GM12878 (cell line): ENCODE measurements at regions not wholly inside any gene's neighbourhood (a gene's known extent, or its start where the extent isn't known, plus 50 kb on each side); places are given as distances from the start of the nearest gene placed in this dataset.

Source experiments
- ATAC-seq: fragments of 200-7000 bp; cut with Tn5 transposase; 3 replicates; pipeline ENCODE4 v1.9.1; 2020; ENCODE audit warnings: mild to moderate bottlenecking, moderate library complexity
- BruUV-seq: library from RNA; stranded (reverse); fragments of 400-500 nt; replicated peaks from 2 replicates; lab custom pipeline; 2021; lab: Mats Ljungman, UMichigan
- CTCF ChIA-PET: fragments of 300-600 bp; sonication (Branson Sonifier 250); formaldehyde crosslinking; extraction: SDS; loops from one replicate; lab custom pipeline; 2021; ENCODE audit warnings: inconsistent platforms; lab: Yijun Ruan, JAX
- POLR2A ChIA-PET: fragments of 350-600 bp; formaldehyde crosslinking; extraction: SDS; loops from one replicate; lab custom pipeline; 2021; ENCODE audit warnings: inconsistent platforms; lab: Charles Lee
- RAD21 ChIA-PET: fragments of 300-600 bp; sonication (Branson Sonifier 250); formaldehyde crosslinking; loops from one replicate; lab custom pipeline; 2023; ENCODE audit warnings: antibody characterized with exemption; ENCODE audit not compliant: unreplicated experiment; lab: Charles Lee
- SMC1A ChIA-PET: fragments of 300-600 bp; sonication (Branson Sonifier 250); formaldehyde crosslinking; loops from one replicate; lab custom pipeline; 2023; ENCODE audit not compliant: unreplicated experiment, uncharacterized antibody; lab: Charles Lee
- DNase-seq: peaks from one replicate; pipeline ENCODE4 v3.0.0-alpha.2; 2011; ENCODE audit warnings: low read depth, low spot score
- FAIRE-seq: peaks from 3 replicates; lab custom pipeline; 2011; peaks lifted over from hg19 to GRCh38; lab: Jason Lieb, UNC
- H2AFZ ChIP-seq: 2 replicates; pipeline ENCODE4 v1.6.0; 2011; ENCODE audit warnings: low read depth, low read length, control low read depth; ENCODE audit not compliant: control insufficient read depth
- H3K27ac ChIP-seq: 2 replicates; pipeline ENCODE4 v1.5.1; 2011; ENCODE audit warnings: control low read depth; ENCODE audit not compliant: control insufficient read depth, insufficient read depth
- H3K27me3 ChIP-seq, 2 experiments: replicated peaks in 1 of 2; 2 replicates each; pipeline versions ENCODE4 v1.6.0 to v1.6.1; 2011; ENCODE audit warnings: low read length in 1 of 2; ENCODE audit not compliant: control insufficient read depth in 2 of 2, insufficient read depth in 2 of 2
- H3K36me3 ChIP-seq, 2 experiments: 2 replicates each; pipeline ENCODE4 v1.5.1; 2011; ENCODE audit warnings: low read length in 1 of 2; ENCODE audit not compliant: control insufficient read depth in 2 of 2, insufficient read depth in 2 of 2
- H3K4me1 ChIP-seq: 2 replicates; pipeline ENCODE4 v1.6.1; 2011; ENCODE audit warnings: mild to moderate bottlenecking, low read length, moderate library complexity, mixed read lengths; ENCODE audit not compliant: control insufficient read depth, insufficient read depth
- H3K4me2 ChIP-seq: 2 replicates; pipeline ENCODE4 v1.6.0; 2011; ENCODE audit warnings: control low read depth; ENCODE audit not compliant: control insufficient read depth, insufficient read depth
- H3K4me3 ChIP-seq: fragments of 200-600 bp; sonication (generic); 2 replicates; pipeline ENCODE4 v1.5.1; 2016
- H3K79me2 ChIP-seq: 2 replicates; pipeline ENCODE4 v1.6.0; 2011; ENCODE audit warnings: low read length; ENCODE audit not compliant: control insufficient read depth, insufficient read depth
- H3K9ac ChIP-seq: 2 replicates; pipeline ENCODE4 v1.8.0; 2011; ENCODE audit warnings: low read length, control low read depth, mixed read lengths; ENCODE audit not compliant: control insufficient read depth, insufficient read depth
- H3K9me3 ChIP-seq: replicated peaks from 3 replicates; pipeline ENCODE4 v1.5.1; 2011; ENCODE audit warnings: mild to moderate bottlenecking, low read length; ENCODE audit not compliant: control insufficient read depth, insufficient read depth
- H4K20me1 ChIP-seq: 2 replicates; pipeline ENCODE4 v1.6.0; 2011; ENCODE audit not compliant: control insufficient read depth, insufficient read depth
- BRCA1 ChIP-seq: IDR thresholded peaks from 2 replicates; pipeline ENCODE4 v1.6.1; 2011; ENCODE audit warnings: low read depth, low read length, improper control_type of control experiment
- CBFB ChIP-seq: IDR thresholded peaks from 2 replicates; pipeline ENCODE4 v1.6.1; 2016; ENCODE audit warnings: antibody characterized with exemption, low read depth
- EGR1 ChIP-seq, 2 experiments: IDR thresholded peaks; 1 replicate in 1 of 2; 2 replicates in 1 of 2; pipeline ENCODE4 v1.6.1; 2011 to 2012; ENCODE audit warnings: low read depth in 2 of 2, low read length in 2 of 2, borderline replicate concordance in 1 of 2, mild to moderate bottlenecking in 1 of 2, moderate library complexity in 1 of 2
- MTA2 ChIP-seq: fragments of 450-650 bp; IDR thresholded peaks from 2 replicates; pipeline ENCODE4 v1.6.1; 2016; ENCODE audit warnings: low read depth, mild to moderate bottlenecking, moderate library complexity
- RAD21 ChIP-seq: IDR thresholded peaks from 2 replicates; pipeline ENCODE4 v1.6.1; 2011; ENCODE audit warnings: mild to moderate bottlenecking, low read depth, low read length, moderate library complexity; ENCODE audit not compliant: insufficient read depth
- SIX5 ChIP-seq: IDR thresholded peaks from 2 replicates; pipeline ENCODE4 v1.6.1; 2011; ENCODE audit warnings: mild to moderate bottlenecking, low read depth, low read length, moderate library complexity; ENCODE audit not compliant: severe bottlenecking
- WGBS: methylation state at CpG from one replicate; pipeline ENCODE4 v1.1.6; 2016; ENCODE audit warnings: low lambda C conversion rate; ENCODE audit not compliant: insufficient replicate concordance, insufficient coverage; ENCODE audit errors: missing lambda C conversion rate; 5-methylcytosine and 5-hydroxymethylcytosine counted together
- in situ Hi-C: fragments of 300-500 bp; cut with MboI; formaldehyde crosslinking; loops from 9 replicates; pipeline ENCODE4 v1.14.3; 2018; ENCODE audit warnings: mixed read lengths
- intact Hi-C: fragments of 100-400 bp; cut with micrococcal nuclease; formaldehyde crosslinking; loops from one replicate; pipeline ENCODE4 v1.14.2; 2022; ENCODE audit not compliant: unreplicated experiment
- TF ChIP-seq, protein P1 (sequence below): IDR thresholded peaks from 2 replicates; pipeline ENCODE4 v1.6.1; 2011; ENCODE audit warnings: low read depth, mild to moderate bottlenecking, low read length, moderate library complexity, borderline replicate concordance; ENCODE audit errors: extremely low read depth
- TF ChIP-seq, protein P2 (sequence below): IDR thresholded peaks from 2 replicates; pipeline ENCODE4 v1.6.1; 2012; ENCODE audit warnings: improper control_type of control experiment, low read depth, low read length; ENCODE audit not compliant: insufficient replicate concordance
- TF ChIP-seq, protein P3 (sequence below): fragments of 450-650 bp; IDR thresholded peaks from 2 replicates; pipeline ENCODE4 v1.6.1; 2018; ENCODE audit warnings: mild to moderate bottlenecking, low read depth, moderate library complexity; ENCODE audit not compliant: partially characterized antibody

DNA sequence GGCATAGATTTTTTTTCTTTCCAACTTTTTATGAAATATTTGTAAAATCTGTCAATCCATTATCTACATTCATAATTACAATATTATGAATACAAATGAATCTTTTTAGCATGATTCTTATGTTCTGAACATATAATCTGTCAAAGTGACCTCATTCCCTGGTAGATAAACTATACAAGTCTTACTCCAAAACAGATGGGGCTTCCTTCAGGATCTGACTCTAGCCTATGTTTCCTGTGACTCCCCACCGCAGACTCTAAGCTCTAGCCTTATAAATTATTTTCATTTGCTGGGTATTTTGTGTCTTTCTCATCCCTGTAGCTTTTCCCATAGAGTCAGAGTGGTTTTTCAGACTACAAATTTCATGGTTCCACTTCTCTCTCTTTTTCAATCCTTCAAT is 202.1 kb upstream of the KITLG start:
- H3K27me3 ChIP-seq = no peaks in the 10 kb centered on the region
- no peak overlapping the region for H2AFZ ChIP-seq
- SMC1A ChIA-PET = no interaction called here
- H3K36me3 ChIP-seq = no peaks in the 10 kb centered on the region
- no peak for DNase-seq
- no peak overlapping the region for H3K9ac ChIP-seq
- no peaks in the 10 kb centered on the region for H3K9me3 ChIP-seq
- H3K4me2 ChIP-seq = no peak overlapping the region
- POLR2A ChIA-PET = no interaction called here
- in situ Hi-C loops = no loop called here
- H4K20me1 ChIP-seq = no peaks in the 10 kb centered on the region
- RAD21 ChIA-PET = no interaction called here
- H3K4me1 ChIP-seq = no peaks in the 10 kb centered on the region
- CTCF ChIA-PET = interaction anchor here (0.6 kb wide), 1 partner anchor 252 kb away, joined by 3 read pairs; no protein-coding TSS in a partner anchor
- TF ChIP-seq MTA2 = no peak
- TF ChIP-seq SIX5 = no peak
- TF ChIP-seq, protein P1, sequence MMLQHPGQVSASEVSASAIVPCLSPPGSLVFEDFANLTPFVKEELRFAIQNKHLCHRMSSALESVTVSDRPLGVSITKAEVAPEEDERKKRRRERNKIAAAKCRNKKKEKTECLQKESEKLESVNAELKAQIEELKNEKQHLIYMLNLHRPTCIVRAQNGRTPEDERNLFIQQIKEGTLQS = no peak
- no peak for TF ChIP-seq CBFB
- TF ChIP-seq EGR1 (IDR thresholded peaks at IDR 0.05; ENCODE audit: borderline replicate concordance in 1 of 2, low read depth in 2 of 2, low read length in 2 of 2) = no peak
- TF ChIP-seq, protein P2, sequence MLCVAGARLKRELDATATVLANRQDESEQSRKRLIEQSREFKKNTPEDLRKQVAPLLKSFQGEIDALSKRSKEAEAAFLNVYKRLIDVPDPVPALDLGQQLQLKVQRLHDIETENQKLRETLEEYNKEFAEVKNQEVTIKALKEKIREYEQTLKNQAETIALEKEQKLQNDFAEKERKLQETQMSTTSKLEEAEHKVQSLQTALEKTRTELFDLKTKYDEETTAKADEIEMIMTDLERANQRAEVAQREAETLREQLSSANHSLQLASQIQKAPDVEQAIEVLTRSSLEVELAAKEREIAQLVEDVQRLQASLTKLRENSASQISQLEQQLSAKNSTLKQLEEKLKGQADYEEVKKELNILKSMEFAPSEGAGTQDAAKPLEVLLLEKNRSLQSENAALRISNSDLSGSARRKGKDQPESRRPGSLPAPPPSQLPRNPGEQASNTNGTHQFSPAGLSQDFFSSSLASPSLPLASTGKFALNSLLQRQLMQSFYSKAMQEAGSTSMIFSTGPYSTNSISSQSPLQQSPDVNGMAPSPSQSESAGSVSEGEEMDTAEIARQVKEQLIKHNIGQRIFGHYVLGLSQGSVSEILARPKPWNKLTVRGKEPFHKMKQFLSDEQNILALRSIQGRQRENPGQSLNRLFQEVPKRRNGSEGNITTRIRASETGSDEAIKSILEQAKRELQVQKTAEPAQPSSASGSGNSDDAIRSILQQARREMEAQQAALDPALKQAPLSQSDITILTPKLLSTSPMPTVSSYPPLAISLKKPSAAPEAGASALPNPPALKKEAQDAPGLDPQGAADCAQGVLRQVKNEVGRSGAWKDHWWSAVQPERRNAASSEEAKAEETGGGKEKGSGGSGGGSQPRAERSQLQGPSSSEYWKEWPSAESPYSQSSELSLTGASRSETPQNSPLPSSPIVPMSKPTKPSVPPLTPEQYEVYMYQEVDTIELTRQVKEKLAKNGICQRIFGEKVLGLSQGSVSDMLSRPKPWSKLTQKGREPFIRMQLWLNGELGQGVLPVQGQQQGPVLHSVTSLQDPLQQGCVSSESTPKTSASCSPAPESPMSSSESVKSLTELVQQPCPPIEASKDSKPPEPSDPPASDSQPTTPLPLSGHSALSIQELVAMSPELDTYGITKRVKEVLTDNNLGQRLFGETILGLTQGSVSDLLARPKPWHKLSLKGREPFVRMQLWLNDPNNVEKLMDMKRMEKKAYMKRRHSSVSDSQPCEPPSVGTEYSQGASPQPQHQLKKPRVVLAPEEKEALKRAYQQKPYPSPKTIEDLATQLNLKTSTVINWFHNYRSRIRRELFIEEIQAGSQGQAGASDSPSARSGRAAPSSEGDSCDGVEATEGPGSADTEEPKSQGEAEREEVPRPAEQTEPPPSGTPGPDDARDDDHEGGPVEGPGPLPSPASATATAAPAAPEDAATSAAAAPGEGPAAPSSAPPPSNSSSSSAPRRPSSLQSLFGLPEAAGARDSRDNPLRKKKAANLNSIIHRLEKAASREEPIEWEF = no peak
- no peak for TF ChIP-seq RAD21
- TF ChIP-seq, protein P3, sequence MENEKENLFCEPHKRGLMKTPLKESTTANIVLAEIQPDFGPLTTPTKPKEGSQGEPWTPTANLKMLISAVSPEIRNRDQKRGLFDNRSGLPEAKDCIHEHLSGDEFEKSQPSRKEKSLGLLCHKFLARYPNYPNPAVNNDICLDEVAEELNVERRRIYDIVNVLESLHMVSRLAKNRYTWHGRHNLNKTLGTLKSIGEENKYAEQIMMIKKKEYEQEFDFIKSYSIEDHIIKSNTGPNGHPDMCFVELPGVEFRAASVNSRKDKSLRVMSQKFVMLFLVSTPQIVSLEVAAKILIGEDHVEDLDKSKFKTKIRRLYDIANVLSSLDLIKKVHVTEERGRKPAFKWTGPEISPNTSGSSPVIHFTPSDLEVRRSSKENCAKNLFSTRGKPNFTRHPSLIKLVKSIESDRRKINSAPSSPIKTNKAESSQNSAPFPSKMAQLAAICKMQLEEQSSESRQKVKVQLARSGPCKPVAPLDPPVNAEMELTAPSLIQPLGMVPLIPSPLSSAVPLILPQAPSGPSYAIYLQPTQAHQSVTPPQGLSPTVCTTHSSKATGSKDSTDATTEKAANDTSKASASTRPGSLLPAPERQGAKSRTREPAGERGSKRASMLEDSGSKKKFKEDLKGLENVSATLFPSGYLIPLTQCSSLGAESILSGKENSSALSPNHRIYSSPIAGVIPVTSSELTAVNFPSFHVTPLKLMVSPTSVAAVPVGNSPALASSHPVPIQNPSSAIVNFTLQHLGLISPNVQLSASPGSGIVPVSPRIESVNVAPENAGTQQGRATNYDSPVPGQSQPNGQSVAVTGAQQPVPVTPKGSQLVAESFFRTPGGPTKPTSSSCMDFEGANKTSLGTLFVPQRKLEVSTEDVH = no peak
- TF ChIP-seq BRCA1 = no peak
- 0% methylated on average over 1 of the region's 1 CpG for WGBS
- H3K4me3 ChIP-seq = no peak overlapping the region
- no peak for ATAC-seq
- BruUV-seq = no TSS peak
- H3K79me2 ChIP-seq = no peaks in the 10 kb centered on the region
- FAIRE-seq = no peak
- intact Hi-C loops = no loop called here
- no peak overlapping the region for H3K27ac ChIP-seq
